ENCODE measurements at regions not wholly inside any gene's neighbourhood (a gene's known extent, or its start where the extent isn't known, plus 50 kb on each side); places are given as distances from the start of the nearest gene placed in this dataset.

DNA sequence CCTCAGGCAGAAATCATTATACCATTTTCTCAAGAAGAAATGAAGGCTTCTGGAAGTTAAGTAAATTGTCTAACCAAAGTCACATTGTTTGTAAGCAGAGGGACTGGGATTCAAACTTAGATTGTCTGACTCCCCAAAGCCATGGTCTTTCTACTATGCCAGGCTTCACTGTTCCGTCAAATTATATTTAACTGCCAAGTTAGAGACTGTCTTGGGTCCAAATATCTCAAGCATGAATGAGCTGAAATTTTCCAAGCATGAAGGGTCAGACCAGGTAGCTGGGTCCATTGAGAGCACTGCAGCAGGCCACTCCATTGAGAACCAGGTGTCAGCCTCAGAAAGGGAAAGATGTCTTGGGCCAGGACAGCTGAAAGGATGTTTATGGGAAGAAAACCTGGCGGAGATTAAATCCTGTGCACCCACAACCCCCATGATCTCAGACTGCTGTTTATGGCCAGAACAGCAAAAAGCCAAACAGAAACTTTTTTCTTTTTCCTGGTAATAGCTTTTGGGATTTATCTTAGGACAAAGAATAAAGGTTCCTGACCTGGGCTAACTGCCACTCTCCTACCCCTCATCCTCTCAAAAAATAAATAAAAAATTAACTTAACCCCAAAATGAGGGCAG lies 612.3 kb downstream of the INSC start:
- no peak for DNase-seq (ENCODE audit: low read depth, low spot score)

DNA sequence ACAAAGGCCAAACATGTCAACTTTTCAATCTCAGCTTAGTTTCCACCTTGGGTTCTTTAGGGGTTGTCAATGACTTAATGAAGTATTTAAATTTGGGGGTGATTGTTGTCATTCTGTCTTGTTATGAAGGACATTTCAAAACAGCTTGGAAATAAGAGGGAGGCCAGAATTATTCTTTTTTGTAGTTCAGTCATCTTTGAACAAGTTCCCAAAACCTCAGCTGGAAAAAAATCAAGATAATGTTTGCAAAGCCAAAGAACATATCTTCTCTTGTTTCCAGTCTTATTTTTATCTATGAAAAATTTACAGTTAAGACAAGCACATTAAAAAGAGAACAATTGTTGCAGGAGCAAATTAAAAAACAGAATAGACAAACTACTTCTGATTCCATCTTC lies 612.8 kb downstream of the INSC start:
- DNase-seq (ENCODE audit: low read depth, low spot score) = no peak

DNA sequence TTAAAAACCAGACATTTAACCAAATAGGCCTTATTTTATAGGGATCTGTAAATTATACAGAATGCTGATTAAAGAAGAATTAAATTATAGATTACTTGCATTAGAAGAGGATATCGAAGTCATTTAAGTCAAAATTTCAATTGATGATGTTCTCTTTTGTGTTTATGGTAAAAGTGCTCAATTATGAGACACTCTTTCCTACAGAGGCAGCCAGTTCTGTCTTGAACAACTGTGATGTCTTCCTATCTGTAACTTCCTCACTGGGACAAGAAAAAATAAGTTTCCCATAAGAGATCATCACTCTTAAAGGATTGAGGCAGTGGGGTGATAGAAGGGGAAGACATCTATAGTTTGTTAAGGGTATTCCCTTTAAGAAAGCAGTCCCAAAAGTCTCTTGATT lies 613.5 kb downstream of the INSC start:
- no peak for DNase-seq (ENCODE audit: low read depth, low spot score)

DNA sequence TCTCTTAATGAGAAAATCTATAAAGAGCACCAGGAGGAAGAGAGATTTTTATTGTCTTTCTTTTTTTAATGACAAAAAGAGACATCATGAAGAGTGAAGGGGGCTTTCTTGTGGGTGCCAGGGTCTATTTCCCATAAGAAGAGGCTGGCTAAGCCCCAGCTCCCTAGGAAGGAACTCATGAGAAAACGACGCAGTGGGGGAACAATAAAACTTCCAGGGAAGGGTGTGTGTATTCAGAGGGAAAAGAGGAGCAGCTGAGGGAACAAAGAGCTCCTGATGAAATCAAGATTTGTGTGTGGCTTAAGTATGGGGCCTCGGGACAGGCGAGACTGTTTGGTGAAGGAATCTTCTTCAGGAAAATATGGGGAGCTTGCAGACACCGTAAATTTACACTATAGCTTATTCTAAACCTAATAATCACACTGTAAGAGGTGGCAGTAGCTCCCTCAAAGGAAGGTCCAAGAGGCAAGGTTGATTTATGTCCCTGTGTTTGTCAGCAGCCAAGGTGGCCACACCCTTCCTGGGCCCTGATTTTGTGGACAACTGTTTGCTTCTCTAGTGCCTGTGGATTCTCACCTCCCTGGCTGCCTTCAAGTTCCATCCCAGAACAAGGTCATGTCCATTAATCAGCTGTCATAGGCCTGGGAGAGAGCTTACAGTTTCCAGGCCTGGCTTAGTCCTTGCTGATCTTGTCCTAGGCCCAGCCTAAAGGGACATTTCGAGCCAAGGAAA lies 615.7 kb downstream of the INSC start:
- no peak for DNase-seq (ENCODE audit: low read depth, low spot score)

DNA sequence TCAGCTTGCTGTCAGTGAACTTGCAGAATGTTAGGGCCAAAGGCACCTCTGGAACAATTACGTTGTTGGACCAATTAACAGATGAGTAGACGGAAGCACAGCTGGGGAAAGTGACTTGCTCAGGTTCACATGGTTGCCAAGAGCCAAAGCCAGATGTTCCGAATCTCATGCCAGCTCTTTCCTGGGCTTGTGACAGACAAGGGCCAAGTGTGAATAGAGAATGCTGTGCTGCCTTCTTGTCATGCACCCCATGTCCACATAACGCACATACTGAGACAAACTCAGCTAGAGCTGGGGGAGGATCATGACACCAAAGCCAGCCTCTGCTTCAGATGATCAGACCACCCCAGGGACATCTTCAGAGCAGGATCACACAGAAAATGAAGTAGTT lies 616.3 kb downstream of the INSC start:
- no peak for DNase-seq (ENCODE audit: low read depth, low spot score)

DNA sequence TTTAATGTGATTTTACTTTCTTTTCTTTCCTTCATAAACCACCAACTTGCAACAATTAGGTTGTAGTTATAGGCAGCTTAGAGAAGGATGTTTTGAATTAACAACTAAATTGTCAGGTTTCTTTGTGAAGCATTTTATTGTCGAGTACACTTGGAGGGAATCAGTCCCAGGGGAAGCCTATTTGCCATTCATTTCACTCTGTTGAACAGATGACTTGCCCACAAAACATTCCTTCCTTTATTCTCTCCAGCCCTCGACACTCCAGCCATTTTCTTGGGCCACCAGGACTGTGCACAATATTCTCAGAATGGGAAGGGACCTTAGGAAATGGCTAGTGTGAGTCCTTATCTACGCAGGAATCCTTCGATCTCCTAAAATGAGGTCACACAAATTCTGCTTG lies 620.6 kb downstream of the SOX6 start:
- DNase-seq (ENCODE audit: low read depth, low spot score) = no peak

DNA sequence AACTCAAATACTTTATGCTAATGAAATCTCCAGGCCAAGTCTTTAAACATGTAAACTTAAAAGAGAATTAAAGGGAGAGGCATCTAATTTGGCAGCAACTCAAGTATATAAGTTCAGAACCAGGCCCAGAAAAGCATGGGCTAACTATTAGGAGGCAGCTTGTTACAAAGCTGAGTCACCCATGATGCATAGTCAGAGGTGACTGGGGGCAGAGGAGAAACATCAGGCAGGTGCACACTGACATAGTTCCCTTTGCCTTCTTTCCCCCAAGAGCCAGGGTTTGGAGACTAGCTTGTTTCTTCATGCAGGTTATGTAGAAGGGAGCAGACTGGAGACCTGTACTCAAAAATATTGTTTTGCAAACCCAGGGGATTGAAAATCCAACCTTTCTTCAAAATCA lies 619.0 kb downstream of the SOX6 start:
- no peak for DNase-seq (ENCODE audit: low read depth, low spot score)

DNA sequence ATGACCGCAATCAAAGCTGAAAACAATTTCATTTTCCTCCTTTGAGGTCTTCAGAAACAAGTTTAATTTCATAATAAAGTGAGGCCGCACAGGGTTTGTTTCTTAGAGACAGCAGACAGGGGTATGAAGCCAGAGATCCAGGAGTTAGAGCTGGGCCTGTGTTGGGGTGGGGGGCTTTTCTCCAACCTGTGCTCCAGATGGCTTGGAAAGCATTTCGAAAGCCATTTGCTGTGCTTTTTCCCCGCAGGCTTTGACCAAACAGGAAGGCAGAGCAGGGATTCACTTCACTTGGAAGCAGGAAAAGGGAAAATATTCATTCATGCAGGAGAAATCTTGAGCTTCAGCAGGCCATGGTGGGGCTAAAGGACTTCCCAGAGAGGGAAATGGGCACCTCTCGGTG lies 617.4 kb downstream of the SOX6 start:
- no peak for DNase-seq (ENCODE audit: low read depth, low spot score)

DNA sequence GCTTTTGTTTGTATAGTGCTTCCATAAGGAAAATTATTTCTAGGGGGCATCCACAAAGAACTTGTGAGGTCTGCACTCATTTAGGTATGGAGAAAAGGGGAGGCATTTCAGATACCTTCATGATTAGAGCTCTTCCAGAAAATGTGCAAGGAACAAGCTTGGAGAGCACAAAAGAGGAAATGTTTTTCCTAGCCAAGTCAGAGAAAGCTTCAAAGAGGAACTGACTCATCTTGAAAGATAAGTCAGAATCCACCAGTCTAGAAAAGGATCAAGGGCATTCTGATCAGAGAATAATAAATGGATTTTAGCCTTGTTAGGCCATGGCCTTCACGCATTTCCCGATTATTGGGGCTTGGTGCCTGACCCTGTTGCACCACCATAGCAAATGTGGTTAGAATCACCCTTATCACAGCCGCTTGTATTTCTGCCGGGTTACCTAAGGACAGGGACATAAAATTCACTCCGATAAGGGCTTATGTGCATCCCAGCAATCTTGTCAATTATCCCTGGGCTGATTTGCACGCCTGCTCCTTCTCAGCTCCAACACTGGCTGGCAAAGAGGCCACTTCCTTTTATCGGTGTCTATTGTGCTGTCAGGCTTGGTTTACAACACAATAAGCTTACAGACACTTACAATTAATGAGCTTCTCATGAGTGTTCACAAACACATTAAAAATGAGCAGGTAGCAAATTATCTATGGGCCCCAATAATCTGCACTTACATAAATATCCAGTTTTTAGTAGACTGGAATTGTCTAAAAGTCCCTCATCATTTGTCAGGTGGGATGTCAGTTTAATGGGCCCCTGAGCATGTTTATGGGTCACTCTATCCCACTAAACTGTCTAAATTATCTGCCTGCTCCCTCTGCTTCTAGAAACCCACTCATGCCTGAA lies 613.5 kb downstream of the SOX6 start:
- no peak for DNase-seq (ENCODE audit: low read depth, low spot score)

DNA sequence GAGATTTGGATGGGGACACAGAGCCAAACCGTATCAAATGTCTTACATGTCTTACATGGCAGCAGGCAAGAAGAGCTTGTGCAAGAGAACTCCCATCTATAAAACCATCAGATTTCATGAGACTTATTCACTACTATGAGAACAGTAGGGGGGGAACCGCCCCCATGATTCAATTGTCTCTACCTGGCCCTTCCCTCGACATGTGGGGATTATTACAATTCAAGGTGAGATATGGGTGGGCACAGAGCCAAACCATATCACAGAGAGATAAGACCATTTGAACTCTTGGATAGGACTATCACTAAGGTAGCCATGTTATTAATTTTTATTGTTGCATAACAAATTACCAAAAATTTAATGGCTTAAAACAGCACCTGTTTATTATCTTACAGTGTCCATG lies 611.7 kb downstream of the SOX6 start:
- DNase-seq (ENCODE audit: low read depth, low spot score) = no peak

DNA sequence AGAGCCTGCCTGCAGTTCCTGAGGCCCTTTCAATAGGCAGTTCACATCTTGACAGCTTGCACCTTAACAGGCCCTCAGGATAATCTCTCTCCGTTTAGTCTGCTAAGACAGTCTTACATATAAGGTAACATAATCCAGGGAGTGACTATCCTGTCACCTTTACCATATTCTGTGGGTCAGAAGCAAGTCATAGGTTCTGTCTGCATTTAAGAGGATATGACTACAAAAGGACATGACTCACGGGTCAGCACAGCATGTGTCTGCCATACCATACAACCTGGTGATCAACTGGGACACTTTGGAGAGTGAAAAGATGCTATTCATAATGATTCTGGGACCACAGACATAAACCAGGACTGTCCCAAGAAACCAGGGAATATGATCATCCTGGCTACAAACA lies 611.1 kb downstream of the SOX6 start:
- DNase-seq (ENCODE audit: low read depth, low spot score) = no peak

DNA sequence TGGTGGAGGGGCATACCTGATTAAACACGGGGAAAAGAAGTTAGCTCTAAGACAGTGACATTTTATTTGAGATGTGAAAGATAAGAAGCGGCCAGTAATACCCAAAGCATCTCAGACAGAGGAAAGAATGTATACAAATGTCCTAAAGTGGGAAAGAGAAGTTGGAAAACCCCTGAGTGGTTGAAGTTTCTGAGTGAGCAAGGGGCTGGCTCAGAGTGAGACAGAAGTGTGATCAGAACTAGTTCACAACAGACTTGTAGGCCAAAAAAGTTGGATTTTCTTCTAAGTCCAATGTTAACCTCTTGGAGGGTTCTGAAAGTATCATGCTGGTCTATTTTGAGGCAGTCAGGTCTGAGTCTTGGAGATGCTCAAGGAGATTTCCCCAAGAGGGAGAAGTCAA lies 608.7 kb downstream of the SOX6 start:
- no peak for DNase-seq (ENCODE audit: low read depth, low spot score)

DNA sequence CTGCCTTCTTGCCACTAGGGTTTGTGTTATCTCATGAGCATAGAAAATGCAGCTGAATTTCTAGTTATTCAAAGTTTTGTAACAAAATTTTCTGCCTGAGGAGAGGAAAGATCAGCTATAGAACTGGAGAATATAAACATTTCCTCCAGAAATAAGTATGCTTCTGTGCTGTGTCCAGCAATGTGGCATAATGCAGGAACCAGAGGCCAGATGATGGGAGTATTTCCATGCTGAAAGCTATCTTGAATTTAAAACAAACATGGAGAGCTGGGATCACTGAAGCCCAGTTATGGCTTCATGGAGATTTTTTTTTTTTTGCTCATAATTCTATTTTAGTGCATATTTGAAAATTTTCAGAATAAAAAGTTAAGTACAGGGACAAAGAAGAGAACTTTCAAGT lies 608.2 kb downstream of the SOX6 start:
- DNase-seq (ENCODE audit: low read depth, low spot score) = no peak

DNA sequence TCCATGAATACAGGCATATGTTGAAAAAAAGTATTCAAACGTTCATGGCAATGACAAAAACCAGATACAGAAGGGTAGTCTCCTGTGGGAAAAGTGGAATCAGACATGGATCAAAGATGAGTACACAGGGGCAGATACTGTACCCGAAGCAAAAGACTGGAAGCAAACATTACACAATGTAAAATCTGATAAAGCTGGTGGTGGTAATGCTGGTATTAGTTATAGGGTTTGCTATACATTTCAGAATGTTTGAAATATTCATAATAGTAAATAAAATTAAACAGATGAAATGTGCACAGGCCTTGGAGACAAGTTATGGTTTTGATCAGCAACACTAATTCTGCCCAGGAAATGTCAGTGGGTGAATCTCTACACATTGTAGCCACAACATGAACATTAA lies 607.6 kb downstream of the SOX6 start:
- no peak for DNase-seq (ENCODE audit: low read depth, low spot score)

DNA sequence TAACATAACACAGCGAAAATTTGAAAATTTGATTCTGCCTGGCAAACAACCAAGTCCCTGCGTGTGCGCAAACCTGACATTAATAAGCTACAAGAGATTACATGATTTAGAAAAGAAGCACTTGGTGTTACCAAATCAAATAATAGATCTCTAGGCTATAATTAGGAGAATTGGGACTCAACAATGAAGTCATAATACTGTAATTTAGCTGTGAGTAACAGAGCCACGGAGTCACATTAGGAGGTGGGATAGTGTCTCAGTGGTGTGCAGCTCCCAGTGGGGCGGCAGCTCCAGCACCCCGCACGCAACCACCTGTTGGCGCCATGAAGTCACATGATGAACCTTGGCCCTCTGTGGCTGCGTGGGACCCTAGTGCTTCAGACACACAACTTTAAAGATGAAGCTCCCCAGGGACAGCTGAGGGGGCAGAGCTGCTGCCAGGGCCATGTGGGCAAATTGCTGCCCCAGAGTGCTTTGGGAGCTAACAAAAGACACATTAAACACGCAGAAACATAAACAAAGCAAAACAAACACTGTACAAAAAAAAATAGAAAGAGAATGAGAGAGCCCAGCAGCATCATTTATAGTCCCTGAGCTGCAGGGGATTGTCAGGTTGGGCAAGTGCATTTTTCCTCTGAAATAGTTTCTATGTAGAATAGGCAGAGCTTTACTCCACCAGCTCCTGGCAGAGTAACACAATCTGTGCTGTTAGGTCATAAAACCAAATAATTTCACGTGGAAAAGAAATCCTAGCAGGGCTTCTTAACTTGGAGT lies 605.6 kb downstream of the SOX6 start:
- DNase-seq (ENCODE audit: low read depth, low spot score) = no peak

DNA sequence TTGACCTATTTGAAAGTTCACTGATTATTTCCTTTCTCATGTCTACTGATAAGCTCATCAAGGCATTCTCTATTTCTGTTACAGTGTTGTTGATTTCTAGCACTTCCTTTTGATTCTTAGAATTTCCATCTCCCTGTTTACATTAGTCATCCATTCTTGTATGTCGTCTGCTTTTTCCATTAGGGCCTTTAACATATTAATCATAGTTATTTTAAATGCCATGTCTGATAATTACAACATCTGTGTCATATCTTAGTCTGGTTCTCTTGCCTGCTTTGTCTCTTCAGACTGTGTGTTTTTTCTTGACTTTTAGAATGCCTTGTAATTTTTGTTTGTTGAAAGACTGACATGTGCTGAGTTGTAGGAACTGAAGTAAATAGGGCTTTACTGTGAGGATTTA lies 602.1 kb downstream of the SOX6 start:
- DNase-seq (ENCODE audit: low read depth, low spot score) = no peak

DNA sequence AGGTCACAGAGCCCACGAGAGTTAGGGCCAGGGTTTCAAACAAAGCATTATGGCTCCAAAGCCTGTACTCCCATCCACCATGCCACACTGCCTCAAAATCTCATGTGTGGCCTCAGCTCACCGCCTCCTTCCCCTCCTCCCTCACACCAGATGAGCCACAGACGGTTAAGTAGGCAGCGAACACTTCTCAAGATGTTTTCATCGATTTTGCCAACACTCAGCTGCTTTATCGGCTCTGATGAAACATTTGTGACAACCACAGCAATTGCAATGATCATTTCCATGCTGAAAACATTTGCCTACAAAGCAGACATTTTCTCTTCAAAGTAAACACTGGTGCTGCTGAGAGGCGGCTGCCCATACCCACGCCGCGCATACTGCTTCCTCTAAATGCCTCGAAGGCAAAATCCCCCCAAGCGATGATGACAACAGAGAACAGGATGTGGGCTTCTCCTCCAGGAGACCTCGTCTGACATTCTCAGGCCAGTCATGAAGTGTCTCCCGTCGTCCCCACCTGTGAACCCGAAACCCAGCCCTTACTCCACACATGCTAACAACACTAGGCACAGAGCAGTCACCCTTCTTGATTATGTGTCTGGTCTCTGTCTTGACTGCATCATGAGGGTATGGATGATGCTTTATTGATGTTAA lies 599.2 kb downstream of the SOX6 start:
- no peak for DNase-seq (ENCODE audit: low read depth, low spot score)

DNA sequence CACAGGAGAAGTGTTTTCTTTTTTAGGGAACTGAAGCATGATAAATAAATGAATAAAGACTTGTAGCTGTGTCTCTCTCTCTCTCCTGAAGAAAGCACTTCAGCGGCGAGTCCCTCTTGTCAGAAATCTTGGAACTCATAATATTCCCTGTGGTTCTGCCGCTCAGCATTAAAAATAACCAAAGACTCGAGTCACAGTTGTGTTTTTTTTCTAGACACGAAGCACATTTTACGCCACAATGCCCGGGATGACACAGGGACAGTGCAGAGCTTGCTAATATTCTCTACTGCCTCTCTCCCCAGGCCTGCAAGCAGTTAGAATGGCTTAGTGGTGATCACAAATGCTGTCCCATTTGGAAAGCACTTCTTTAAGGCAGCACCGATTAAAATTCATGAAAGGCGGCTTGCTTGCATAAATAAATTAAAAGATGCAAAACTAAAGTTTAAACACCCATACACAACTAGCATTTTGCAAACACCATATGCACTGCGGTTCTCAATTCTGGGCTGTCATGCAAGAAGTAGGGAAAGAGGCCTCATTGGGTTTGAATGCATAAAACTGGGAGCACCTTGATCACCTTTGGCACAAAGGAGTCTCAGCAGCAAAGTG lies 597.4 kb downstream of the SOX6 start:
- DNase-seq (ENCODE audit: low read depth, low spot score) = no peak

DNA sequence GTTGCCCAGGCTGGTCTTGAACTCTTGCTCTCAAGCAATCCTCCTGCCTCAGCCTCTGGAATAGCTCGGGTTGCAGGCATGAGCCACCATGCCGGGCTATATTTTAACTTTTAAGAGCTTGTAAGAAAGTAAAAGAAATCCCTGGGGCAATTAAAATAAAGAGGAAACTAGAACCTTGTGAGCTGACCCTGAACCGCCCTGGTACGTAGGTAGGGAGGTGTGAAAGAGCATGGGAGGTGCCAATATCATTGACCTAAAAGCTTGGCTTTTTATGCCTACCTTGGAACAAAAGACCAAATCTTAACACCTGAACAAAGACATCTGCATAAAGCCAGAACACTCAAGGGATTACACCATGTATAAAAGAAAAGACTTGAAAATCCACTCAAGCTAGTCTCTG lies 595.1 kb downstream of the SOX6 start:
- DNase-seq (ENCODE audit: low read depth, low spot score) = no peak

DNA sequence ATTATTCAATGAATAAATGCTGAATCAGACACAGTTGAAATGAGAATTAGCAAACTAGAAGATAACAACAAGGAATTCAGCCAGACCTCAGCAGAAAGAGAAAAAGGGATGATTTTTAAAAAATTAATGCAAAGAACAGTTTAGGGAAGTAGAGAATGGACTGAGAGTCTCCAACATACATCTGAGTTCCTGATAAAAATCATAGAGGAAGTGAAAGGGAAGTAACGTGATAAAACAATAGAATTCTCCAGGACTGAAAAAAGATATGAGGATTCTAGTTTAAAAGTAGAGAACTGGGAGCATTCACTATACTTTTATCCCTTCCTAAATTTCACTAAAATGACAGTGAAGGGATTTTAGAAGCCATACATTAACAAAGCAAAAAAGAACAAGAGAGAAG lies 592.0 kb downstream of the SOX6 start:
- no peak for DNase-seq (ENCODE audit: low read depth, low spot score)

DNA sequence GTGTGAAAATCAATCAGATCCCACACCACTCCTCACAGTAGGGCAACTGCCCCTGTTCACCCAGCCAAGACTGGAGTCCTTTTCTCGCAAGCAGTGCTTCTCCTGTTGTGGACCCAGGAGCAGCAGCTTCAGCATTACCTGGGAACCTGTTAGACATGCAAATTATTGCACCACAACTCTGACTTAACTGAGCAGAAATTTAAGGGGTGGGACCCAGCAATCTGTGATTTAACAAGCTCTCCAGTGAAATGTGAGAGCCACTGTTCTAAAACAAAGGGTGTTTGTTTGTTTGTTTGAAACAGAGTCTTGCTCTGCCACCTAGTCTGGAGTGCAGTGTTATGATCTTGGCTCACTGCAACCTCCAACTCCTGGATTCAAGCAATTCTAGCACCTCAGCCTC lies 591.4 kb downstream of the SOX6 start:
- DNase-seq (ENCODE audit: low read depth, low spot score) = no peak
